WTC11 (cell line): ENCODE measurements at regions not wholly inside any gene's neighbourhood (a gene's known extent, or its start where the extent isn't known, plus 50 kb on each side); places are given as distances from the start of the nearest gene placed in this dataset.

Source experiments
- ATAC-seq: fragments of 200-7000 bp; cut with Tn5 transposase; 2 replicates; pipeline ENCODE4 v1.10.0; 2021; ENCODE audit warnings: mild to moderate bottlenecking, moderate library complexity
- CTCF ChIA-PET: fragments of 300-600 bp; sonication (Branson Sonifier 250); formaldehyde crosslinking; loops from one replicate; lab custom pipeline; 2021; ENCODE audit warnings: antibody characterized with exemption; lab: Charles Lee
- POLR2A ChIA-PET: fragments of 350-600 bp; sonication (Branson Sonifier 250); formaldehyde crosslinking; loops from one replicate; lab custom pipeline; 2021; ENCODE audit warnings: antibody characterized with exemption; lab: Charles Lee
- DNase-seq: peaks from one replicate; pipeline ENCODE4 v3.0.0; 2021; ENCODE audit warnings: low spot score
- H3K27ac Mint-ChIP-seq: 2 replicates; pipeline ENCODE4 v1.8.0; 2021; ENCODE audit warnings: mixed read lengths
- H3K27me3 Mint-ChIP-seq: 2 replicates; pipeline ENCODE4 v1.8.0; 2021; ENCODE audit warnings: low read depth, mild to moderate bottlenecking, moderate library complexity, mixed read lengths
- H3K36me3 Mint-ChIP-seq: 2 replicates; pipeline ENCODE4 v1.8.0; 2021; ENCODE audit warnings: mixed read lengths
- H3K4me1 Mint-ChIP-seq: 2 replicates; pipeline ENCODE4 v1.8.0; 2022; ENCODE audit warnings: mixed read lengths
- H3K4me3 Mint-ChIP-seq: 2 replicates; pipeline ENCODE4 v1.8.0; 2021; ENCODE audit warnings: mild to moderate bottlenecking, moderate library complexity, mixed read lengths
- H3K9me3 Mint-ChIP-seq: 2 replicates; pipeline ENCODE4 v1.8.0; 2021; ENCODE audit warnings: mixed read lengths
- AR ChIP-seq: fragments of 250-450 bp; sonication (Bioruptor Pico); IDR thresholded peaks from 2 replicates; pipeline ENCODE4 v1.9.0; 2021; ENCODE audit warnings: mild to moderate bottlenecking
- PRDM15 ChIP-seq: sonication (generic); formaldehyde crosslinking; IDR thresholded peaks from 2 replicates; pipeline ENCODE4 v1.8.0; 2022; ENCODE audit warnings: missing genetic modification reagents
- USF2 ChIP-seq: sonication (generic); formaldehyde crosslinking; IDR thresholded peaks from 2 replicates; pipeline ENCODE4 v1.8.1; 2023; ENCODE audit warnings: mild to moderate bottlenecking, missing genetic modification reagents, moderate library complexity
- ZNF263 ChIP-seq: sonication (generic); formaldehyde crosslinking; IDR thresholded peaks from 2 replicates; pipeline ENCODE4 v1.8.1; 2022; ENCODE audit warnings: low read depth, mild to moderate bottlenecking, moderate library complexity, missing genetic modification reagents
- ZNF416 ChIP-seq: fragments of 250-450 bp; sonication (Bioruptor Pico); IDR thresholded peaks from 2 replicates; pipeline ENCODE4 v1.9.0; 2021; ENCODE audit warnings: mild to moderate bottlenecking, inconsistent platforms
- TF ChIP-seq, protein P1 (sequence below): sonication (generic); formaldehyde crosslinking; IDR thresholded peaks from 2 replicates; pipeline ENCODE4 v1.8.0; 2022; ENCODE audit warnings: mild to moderate bottlenecking, missing genetic modification reagents

DNA sequence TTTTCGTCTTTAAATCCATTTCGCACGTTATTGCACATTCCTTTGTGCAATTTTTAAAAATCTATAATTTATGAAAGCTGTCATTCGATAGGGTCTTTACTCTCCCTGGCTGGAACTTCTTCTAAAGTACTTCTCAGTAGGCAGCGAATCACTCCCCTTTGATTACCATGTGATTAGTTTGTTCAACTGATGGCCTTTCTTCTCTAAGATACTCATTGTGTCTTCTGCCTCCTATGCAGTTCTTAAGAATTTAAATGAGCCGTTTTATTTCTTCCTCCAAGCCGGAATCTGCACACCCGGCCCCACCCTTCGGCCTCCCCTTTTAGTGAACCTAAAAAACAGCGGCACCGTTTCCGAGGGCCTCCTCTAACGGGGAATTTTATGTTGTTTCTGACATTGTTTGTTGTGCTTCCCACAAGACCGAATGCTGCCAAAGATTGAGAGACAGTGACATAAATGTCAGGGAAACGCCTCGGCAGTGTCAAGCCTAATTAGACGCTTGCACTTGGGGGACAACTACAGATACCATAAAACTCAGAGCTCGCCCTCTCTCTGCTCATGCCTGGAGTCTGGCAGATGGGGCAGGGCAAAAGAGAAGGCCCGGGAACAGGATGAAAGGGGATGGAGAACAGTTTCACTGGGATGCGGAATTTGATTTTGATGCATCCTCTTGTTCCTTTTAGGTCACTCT lies 255.3 kb downstream of the BCL11A start:
- Mint-ChIP-seq H3K4me1 (peaks cover 22% of the 10 kb centered on the region), H3K36me3 (no peaks in the 10 kb centered on the region)
- POLR2A ChIA-PET, result no interaction called here
- TF ChIP-seq PRDM15 (CRISPR knock-in tag), result 0 out of 2 replicates have a peak, but pooled peaks have one; percentile 24
- TF ChIP-seq ZNF263 (CRISPR knock-in tag), result no peak
- TF ChIP-seq, all 79 proteins: peak for 1
- no peak for ATAC-seq
- peak overlapping the region; percentile 28; the same call in 1 of the 2 replicates for H3K4me3 Mint-ChIP-seq
- CTCF ChIA-PET, result interaction anchor here (0.6 to 1.8 kb wide), 6 partner anchors 39 to 1221 kb away, joined by 3 to 9 read pairs (median 4); no protein-coding TSS in a partner anchor
- no peaks in the 10 kb centered on the region for H3K9me3 Mint-ChIP-seq
- no peak overlapping the region for H3K27ac Mint-ChIP-seq
- H3K27me3 Mint-ChIP-seq, result peaks cover 10% of the 10 kb centered on the region
- DNase-seq, result no peak

- ChIA-PET CTCF (interaction anchor here (0.6 to 1.8 kb wide), 8 partner anchors 11 to 1221 kb away, joined by 3 to 9 read pairs (median 4); no protein-coding TSS in a partner anchor), POLR2A (interaction anchor here (0.6 kb wide), 1 partner anchor 209 kb away, joined by 4 read pairs; no protein-coding TSS in a partner anchor)
- Mint-ChIP-seq H3K4me3 (no peak overlapping the region), H3K9me3 (no peaks in the 10 kb centered on the region), H3K36me3 (no peaks in the 10 kb centered on the region), H3K27me3 (peaks cover 10% of the 10 kb centered on the region), H3K27ac (no peak overlapping the region), H3K4me1 (peaks cover 17% of the 10 kb centered on the region)
- ATAC-seq (peak; percentile 89), DNase-seq (peak; percentile 80)
- TF ChIP-seq USF2 (peak; percentile 68), PRDM15 (CRISPR knock-in tag) (no peak), AR (CRISPR knock-in tag) (no peak), ZNF416 (CRISPR knock-in tag) (no peak)
- TF ChIP-seq, protein P1, sequence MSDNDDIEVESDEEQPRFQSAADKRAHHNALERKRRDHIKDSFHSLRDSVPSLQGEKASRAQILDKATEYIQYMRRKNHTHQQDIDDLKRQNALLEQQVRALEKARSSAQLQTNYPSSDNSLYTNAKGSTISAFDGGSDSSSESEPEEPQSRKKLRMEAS (CRISPR knock-in tag), result peak; percentile 50; the same call in 1 of the 2 replicates
These were observed 256.0 kb downstream of the BCL11A start for GRCh38 chr2:60297296-60298005.
